ENCODE measurements at regions not wholly inside any gene's neighbourhood (a gene's known extent, or its start where the extent isn't known, plus 50 kb on each side); places are given as distances from the start of the nearest gene placed in this dataset.

DNA sequence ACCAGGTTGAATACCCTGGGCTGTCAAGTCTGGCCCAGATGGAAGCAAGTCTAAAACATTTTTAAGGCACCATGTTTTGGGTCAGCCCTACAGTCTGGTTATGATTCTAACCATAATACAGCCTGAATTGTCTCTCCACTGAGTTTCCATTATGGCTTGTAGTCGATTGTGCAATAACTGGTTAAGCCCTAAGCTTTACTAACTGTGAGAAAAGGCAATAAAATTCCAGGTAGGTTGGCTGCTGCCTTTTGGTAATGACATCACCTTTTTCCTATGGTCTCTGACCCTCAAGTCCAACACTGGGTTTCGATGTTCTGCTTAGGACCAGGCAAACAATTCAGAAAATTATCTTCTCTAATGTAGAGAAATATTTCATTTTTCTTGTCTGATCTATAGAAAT is 243.3 kb downstream of the ACTL7B start:
- no peak for DNase-seq
- Histone ChIP-seq H3K4me1 (peaks cover 5 to 47% (median 6%) of the 10 kb centered on the region in 3 donors), H3K27me3 (no peaks in the 10 kb centered on the region), H3K9me3 (no peaks in the 10 kb centered on the region), H3K36me3 (no peaks in the 10 kb centered on the region), H3K4me3 (no peak overlapping the region), H3K27ac (no peak overlapping the region)
- TF ChIP-seq, protein P1, sequence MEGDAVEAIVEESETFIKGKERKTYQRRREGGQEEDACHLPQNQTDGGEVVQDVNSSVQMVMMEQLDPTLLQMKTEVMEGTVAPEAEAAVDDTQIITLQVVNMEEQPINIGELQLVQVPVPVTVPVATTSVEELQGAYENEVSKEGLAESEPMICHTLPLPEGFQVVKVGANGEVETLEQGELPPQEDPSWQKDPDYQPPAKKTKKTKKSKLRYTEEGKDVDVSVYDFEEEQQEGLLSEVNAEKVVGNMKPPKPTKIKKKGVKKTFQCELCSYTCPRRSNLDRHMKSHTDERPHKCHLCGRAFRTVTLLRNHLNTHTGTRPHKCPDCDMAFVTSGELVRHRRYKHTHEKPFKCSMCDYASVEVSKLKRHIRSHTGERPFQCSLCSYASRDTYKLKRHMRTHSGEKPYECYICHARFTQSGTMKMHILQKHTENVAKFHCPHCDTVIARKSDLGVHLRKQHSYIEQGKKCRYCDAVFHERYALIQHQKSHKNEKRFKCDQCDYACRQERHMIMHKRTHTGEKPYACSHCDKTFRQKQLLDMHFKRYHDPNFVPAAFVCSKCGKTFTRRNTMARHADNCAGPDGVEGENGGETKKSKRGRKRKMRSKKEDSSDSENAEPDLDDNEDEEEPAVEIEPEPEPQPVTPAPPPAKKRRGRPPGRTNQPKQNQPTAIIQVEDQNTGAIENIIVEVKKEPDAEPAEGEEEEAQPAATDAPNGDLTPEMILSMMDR (IDR thresholded peaks at IDR 0.05), result no peak
- no peak for TF ChIP-seq POLR2A (IDR thresholded peaks at IDR 0.05)
- 50 to 72% methylated on average over 2 of the region's 2 CpGs for WGBS, 2 donors
- intact Hi-C loops (cut with DNase I), result no loop called here

DNA sequence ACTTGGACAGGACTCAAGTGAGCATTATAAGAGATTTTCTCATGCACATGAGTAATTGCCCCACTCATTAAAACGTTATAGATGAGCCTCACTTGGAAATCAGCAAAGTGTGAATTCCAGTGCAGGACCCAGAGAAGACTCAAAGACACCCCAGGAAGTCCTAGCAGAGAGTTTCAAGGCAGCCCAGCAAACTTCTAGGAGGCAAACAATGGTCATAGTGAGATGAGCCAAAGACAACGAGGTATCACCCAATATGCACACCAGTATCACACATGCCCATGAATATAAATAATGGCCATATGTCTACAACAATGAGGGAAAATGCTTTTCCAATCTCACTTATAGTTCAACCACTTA is 245.9 kb downstream of the ACTL7B start:
- TF ChIP-seq, protein P1 (IDR thresholded peaks at IDR 0.05), result no peak
- no peak for TF ChIP-seq POLR2A (IDR thresholded peaks at IDR 0.05)
- H3K9me3 ChIP-seq, result no peaks in the 10 kb centered on the region
- H3K4me3 ChIP-seq, result no peak overlapping the region
- peak overlapping the region in 1 of 4 donors; percentile 74 for H3K27ac ChIP-seq
- intact Hi-C loops (cut with DNase I), result no loop called here
- no peaks in the 10 kb centered on the region for H3K27me3 ChIP-seq
- no peaks in the 10 kb centered on the region for H3K36me3 ChIP-seq
- 30 to 32% methylated on average over 2 of the region's 2 CpGs for WGBS, 2 donors
- DNase-seq, result no peak
- peaks cover 11 to 74% (median 16%) of the 10 kb centered on the region in 3 donors for H3K4me1 ChIP-seq

DNA sequence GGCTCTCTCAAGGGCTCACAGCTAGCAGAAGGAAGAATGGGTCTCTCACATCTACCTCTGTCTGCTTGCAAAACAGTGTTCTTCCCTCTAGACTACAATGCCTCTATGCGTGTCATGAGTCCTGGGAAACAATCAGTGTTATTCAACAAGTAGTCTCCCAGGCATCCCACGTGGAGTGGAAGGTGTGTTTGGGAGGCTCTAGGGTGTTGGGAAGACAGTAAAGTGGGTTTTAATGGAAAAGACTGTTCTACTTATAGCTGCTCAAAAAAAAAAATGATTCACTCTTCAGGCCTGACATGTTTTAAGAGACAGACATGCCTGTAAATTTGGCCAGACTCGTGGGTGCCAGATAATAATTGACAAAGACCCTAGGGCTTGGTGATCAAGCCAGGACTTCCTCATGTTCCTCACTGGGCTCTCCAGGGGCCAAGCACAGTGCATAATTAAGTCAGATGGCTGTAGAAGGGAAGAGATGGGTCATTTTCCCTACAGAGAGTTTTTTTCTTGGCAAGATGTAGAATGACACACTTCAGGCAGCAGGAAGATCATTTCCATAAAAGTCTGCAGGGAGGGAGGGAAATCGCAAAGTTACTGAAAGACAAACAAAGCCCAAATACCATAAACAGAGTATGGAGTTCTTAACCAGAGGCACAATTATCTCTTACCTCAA is 246.4 kb downstream of the ACTL7B start:
- no peak for DNase-seq
- Histone ChIP-seq H3K9me3 (no peaks in the 10 kb centered on the region), H3K4me1 (peaks cover 11 to 79% (median 20%) of the 10 kb centered on the region in 3 donors), H3K4me3 (no peak overlapping the region), H3K36me3 (no peaks in the 10 kb centered on the region), H3K27ac (peak overlapping the region in 3 of 4 donors; percentile 32 to 74 (median 72)), H3K27me3 (no peaks in the 10 kb centered on the region)
- intact Hi-C loops (cut with DNase I), result no loop called here
- WGBS, 2 donors, result 23 to 31% methylated on average over 4 of the region's 4 CpGs
- no peak for TF ChIP-seq POLR2A (IDR thresholded peaks at IDR 0.05)
- TF ChIP-seq, protein P1 (IDR thresholded peaks at IDR 0.05), result no peak

DNA sequence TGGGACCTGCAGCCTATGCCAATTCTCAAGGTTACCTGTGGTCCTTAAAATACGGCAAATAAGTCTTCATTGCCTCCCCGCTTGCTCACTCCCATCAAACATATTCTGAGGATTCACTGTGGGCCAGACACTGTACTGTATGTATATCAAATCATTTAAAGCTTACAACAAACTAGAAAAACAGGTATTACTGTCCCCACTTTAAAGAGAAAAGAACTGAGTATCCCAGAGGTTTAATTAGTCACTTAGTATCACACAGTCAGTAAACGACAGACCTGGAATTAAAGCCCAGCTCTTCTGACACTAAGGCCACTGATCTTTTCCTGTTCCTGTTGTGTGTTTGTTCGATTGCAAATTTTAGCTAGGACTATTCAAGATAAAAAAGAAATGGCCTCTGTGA is 248.2 kb downstream of the ACTL7B start:
- intact Hi-C loops (cut with DNase I), result no loop called here
- no peaks in the 10 kb centered on the region for H3K36me3 ChIP-seq
- H3K4me3 ChIP-seq, result no peak overlapping the region
- peak overlapping the region in 2 of 4 donors; percentile 50 to 84 for H3K27ac ChIP-seq
- no peak for TF ChIP-seq POLR2A (IDR thresholded peaks at IDR 0.05)
- TF ChIP-seq, protein P1 (IDR thresholded peaks at IDR 0.05), result no peak
- H3K4me1 ChIP-seq, result peaks cover 18 to 93% (median 38%) of the 10 kb centered on the region in 3 donors
- no peak for DNase-seq
- no peaks in the 10 kb centered on the region for H3K9me3 ChIP-seq
- 60 to 62% methylated on average over 3 to 4 of the region's 4 CpGs for WGBS, 2 donors
- H3K27me3 ChIP-seq, result no peaks in the 10 kb centered on the region

DNA sequence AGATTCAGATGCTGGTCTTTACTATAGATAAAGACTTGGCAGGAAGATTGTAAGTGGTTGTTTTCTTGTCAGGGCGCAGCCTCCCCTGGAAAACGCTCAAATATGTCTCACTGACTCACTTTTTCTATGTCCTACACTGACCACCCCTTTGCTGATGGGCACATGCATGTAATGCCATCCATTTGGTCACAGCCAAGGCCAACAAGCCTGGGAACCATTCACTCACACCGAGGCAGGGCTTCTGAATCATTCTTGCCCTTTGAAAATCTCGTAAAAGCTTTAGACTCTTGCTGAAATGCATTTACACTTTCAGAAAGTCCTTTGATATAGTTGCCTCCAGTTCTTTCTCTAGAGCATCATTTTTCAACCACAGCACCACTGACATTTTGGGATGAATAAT is 249.4 kb downstream of the ACTL7B start:
- DNase-seq, result no peak
- Histone ChIP-seq H3K4me3 (no peak overlapping the region), H3K27me3 (no peaks in the 10 kb centered on the region), H3K9me3 (no peaks in the 10 kb centered on the region), H3K27ac (peak overlapping the region in 3 of 4 donors; percentile 3 to 84 (median 40)), H3K36me3 (no peaks in the 10 kb centered on the region), H3K4me1 (peaks cover 20 to 91% (median 40%) of the 10 kb centered on the region in 3 donors)
- TF ChIP-seq POLR2A (IDR thresholded peaks at IDR 0.05), result no peak
- intact Hi-C loops (cut with DNase I), result no loop called here
- WGBS, 2 donors, result 38 to 45% methylated on average over 4 of the region's 4 CpGs
